OCI-LY1 (cell line): ENCODE measurements at regions not wholly inside any gene's neighbourhood (a gene's known extent, or its start where the extent isn't known, plus 50 kb on each side); places are given as distances from the start of the nearest gene placed in this dataset.

ENCODE experiments used
- CTCF ChIP-seq: fragments of 200-600 bp; sonication (generic), shearing (Covaris generic); IDR thresholded peaks from 2 replicates; pipeline ENCODE4 v1.5.1; 2017; ENCODE audit warnings: mild to moderate bottlenecking, antibody characterized with exemption, low read length, moderate library complexity, mixed read lengths
- EZH2 ChIP-seq: fragments of 200-600 bp; sonication (generic), shearing (Covaris generic); IDR thresholded peaks from 2 replicates; pipeline ENCODE4 v1.8.0; 2017; ENCODE audit warnings: borderline replicate concordance, mixed run types, mild to moderate bottlenecking, antibody characterized with exemption, low read length, moderate library complexity, mixed read lengths

- TF ChIP-seq CTCF, result no peak
- no peak for TF ChIP-seq EZH2
Observed at GRCh38 chr18:35854095-35854494, 118.4 kb upstream of the RMP24 start.
